Fibroblast of villous mesenchyme (primary cell): ENCODE measurements at regions not wholly inside any gene's neighbourhood (a gene's known extent, or its start where the extent isn't known, plus 50 kb on each side); places are given as distances from the start of the nearest gene placed in this dataset.
A peak's percentile ranks its signal among the peaks of the same experiment; 100 is the strongest.

Experiments
- DNase-seq: peaks from one replicate; pipeline ENCODE4 v3.0.0-alpha.2; 2010; ENCODE audit warnings: low read depth
- H3K4me3 ChIP-seq: 2 replicates; pipeline ENCODE4 v1.5.1; 2011; ENCODE audit warnings: low read depth, mild to moderate bottlenecking, low read length
- TF ChIP-seq, protein P1 (sequence below): IDR thresholded peaks from 2 replicates; pipeline ENCODE4 v1.5.1; 2012; ENCODE audit warnings: low read depth, mild to moderate bottlenecking, low read length; ENCODE audit not compliant: insufficient read depth

GRCh38 chrX:40307871-40308270, 210.1 kb upstream of the BCOR start:
- DNase-seq: no peak
- H3K4me3 ChIP-seq: no peak overlapping the region
- TF ChIP-seq, protein P1, sequence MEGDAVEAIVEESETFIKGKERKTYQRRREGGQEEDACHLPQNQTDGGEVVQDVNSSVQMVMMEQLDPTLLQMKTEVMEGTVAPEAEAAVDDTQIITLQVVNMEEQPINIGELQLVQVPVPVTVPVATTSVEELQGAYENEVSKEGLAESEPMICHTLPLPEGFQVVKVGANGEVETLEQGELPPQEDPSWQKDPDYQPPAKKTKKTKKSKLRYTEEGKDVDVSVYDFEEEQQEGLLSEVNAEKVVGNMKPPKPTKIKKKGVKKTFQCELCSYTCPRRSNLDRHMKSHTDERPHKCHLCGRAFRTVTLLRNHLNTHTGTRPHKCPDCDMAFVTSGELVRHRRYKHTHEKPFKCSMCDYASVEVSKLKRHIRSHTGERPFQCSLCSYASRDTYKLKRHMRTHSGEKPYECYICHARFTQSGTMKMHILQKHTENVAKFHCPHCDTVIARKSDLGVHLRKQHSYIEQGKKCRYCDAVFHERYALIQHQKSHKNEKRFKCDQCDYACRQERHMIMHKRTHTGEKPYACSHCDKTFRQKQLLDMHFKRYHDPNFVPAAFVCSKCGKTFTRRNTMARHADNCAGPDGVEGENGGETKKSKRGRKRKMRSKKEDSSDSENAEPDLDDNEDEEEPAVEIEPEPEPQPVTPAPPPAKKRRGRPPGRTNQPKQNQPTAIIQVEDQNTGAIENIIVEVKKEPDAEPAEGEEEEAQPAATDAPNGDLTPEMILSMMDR: no peak

DNA sequence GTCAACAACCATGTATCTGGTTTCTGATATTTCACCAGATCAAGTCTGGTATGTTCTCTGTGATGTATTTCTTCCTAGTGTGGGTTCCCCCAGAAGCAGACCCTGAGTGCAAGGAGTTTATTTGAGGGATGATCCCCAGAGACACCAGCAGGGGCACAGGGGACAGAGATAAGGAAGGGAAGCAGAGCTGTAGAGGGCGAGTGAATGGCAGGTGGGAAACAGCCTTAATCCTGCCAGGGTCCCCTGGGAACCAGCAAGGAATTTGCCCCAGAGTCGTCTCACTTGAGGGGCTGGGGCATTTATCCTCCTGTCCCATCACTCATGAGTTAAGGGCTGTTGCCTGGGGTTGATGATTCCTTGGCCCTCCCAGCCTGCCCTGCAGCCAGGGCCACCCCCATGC, 206.4 kb upstream of the BCOR start:
- no peak for DNase-seq
- H3K4me3 ChIP-seq: no peak overlapping the region
- TF ChIP-seq, protein P1: no peak

GRCh38 chrX:40303256-40304077, 205.7 kb upstream of the BCOR start:
- TF ChIP-seq, protein P1: no peak
- no peak for DNase-seq
- H3K4me3 ChIP-seq: no peak overlapping the region

DNA sequence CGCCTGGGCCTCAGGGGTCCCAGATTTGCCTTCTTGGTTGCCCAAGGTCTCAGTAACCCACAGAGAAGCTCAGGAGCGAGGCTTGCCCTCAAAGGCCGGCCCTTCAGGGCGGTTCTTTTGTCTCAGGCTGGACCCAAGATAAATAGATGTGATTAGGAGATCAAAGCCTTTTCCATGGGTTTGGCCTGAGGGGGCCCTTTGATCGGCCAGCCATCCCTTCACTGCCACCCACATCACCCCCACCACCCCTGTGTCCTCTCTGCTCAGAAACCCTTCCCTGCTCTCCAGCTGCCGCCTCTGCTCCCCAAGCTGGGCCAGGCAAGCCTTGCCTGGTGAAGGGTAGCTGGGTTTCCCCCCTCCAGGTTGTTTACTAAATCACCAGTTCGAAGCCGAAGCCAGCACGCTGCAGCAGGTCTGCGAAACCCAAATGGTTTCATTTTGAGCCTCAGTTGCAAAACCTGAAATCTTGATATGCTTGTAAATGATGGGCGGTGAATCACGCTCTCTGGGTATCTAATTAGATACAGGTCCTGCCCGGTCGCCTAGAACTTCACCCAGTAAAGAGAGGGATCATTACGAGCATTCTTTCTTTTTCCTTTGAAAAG, 202.6 kb upstream of the BCOR start:
- DNase-seq: no peak
- H3K4me3 ChIP-seq: no peak overlapping the region
- TF ChIP-seq, protein P1: no peak

GRCh38 chrX:40299641-40300046, 201.9 kb upstream of the BCOR start:
- no peak overlapping the region for H3K4me3 ChIP-seq
- no peak for DNase-seq
- TF ChIP-seq, protein P1: no peak

GRCh38 chrX:40298572-40299479, 201.1 kb upstream of the BCOR start:
- TF ChIP-seq, protein P1: peak; percentile 35
- peak; percentile 17 for DNase-seq
- no peak overlapping the region for H3K4me3 ChIP-seq
